Keratinocyte (primary cell): ENCODE measurements at regions not wholly inside any gene's neighbourhood (a gene's known extent, or its start where the extent isn't known, plus 50 kb on each side); places are given as distances from the start of the nearest gene placed in this dataset.
"Not testable (repeated sequence)": the region's sequence is repeated elsewhere in the genome, so short reads cannot be mapped to it uniquely, and the experiment has no call there.

Experiments used
- DNase-seq: peaks from one replicate; pipeline ENCODE4 v3.0.0-alpha.2; 2011; ENCODE audit warnings: low read depth, missing footprints, low spot score
- FAIRE-seq: peaks from 2 replicates; lab custom pipeline; 2011; peaks lifted over from hg19 to GRCh38; lab: Jason Lieb, UNC
- H2AFZ ChIP-seq: 2 replicates; pipeline ENCODE4 v1.6.0; 2012; ENCODE audit warnings: low read length, control low read depth, inconsistent platforms; ENCODE audit not compliant: control insufficient read depth
- H3K27ac ChIP-seq: 2 replicates; pipeline ENCODE4 v1.5.1; 2011; ENCODE audit warnings: low read length; ENCODE audit not compliant: control insufficient read depth, insufficient read depth
- H3K27me3 ChIP-seq: 3 replicates; pipeline ENCODE4 v1.6.0; 2011; ENCODE audit warnings: low read length; ENCODE audit not compliant: control insufficient read depth, insufficient read depth; ENCODE audit errors: extremely low read depth
- H3K36me3 ChIP-seq, 2 experiments: 2 replicates in 1 of 2; 3 replicates in 1 of 2; pipeline ENCODE4 v1.5.1; 2011; ENCODE audit warnings: low read length in 2 of 2, mild to moderate bottlenecking in 1 of 2; ENCODE audit not compliant: control insufficient read depth in 2 of 2, insufficient read depth in 2 of 2; ENCODE audit errors: extremely low read depth in 1 of 2
- H3K4me1 ChIP-seq: 3 replicates; pipeline ENCODE4 v1.5.1; 2011; ENCODE audit warnings: low read length; ENCODE audit not compliant: control insufficient read depth, insufficient read depth; ENCODE audit errors: extremely low read depth
- H3K4me2 ChIP-seq: 3 replicates; pipeline ENCODE4 v1.6.0; 2011; ENCODE audit warnings: low read depth, low read length; ENCODE audit not compliant: control insufficient read depth, insufficient read depth; ENCODE audit errors: extremely low read depth
- H3K4me3 ChIP-seq, 3 experiments: fragments of 200-600 bp in 1 of 3; sonication (generic) in 1 of 3; 2 replicates in 2 of 3; 3 replicates in 1 of 3; pipeline ENCODE4 v1.5.1; 2011 to 2016; ENCODE audit warnings: low read length in 3 of 3, mild to moderate bottlenecking in 3 of 3, control low read depth in 2 of 3, inconsistent platforms in 1 of 3, low read depth in 1 of 3, mixed read lengths in 1 of 3, mixed run types in 1 of 3, moderate library complexity in 1 of 3; ENCODE audit not compliant: control insufficient read depth in 2 of 3, insufficient read depth in 2 of 3; ENCODE audit errors: extremely low read depth in 1 of 3
- H3K79me2 ChIP-seq: 2 replicates; pipeline ENCODE4 v1.6.0; 2012; ENCODE audit warnings: low read length; ENCODE audit not compliant: control insufficient read depth, insufficient read depth
- H3K9ac ChIP-seq: 3 replicates; pipeline ENCODE4 v1.6.0; 2011; ENCODE audit warnings: low read length; ENCODE audit not compliant: control insufficient read depth, insufficient read depth; ENCODE audit errors: extremely low read depth
- H3K9me1 ChIP-seq: 3 replicates; pipeline ENCODE4 v1.6.0; 2011; ENCODE audit warnings: low read length; ENCODE audit not compliant: control insufficient read depth, insufficient read depth; ENCODE audit errors: extremely low read depth
- H3K9me3 ChIP-seq: 2 replicates; pipeline ENCODE4 v1.5.1; 2012; ENCODE audit warnings: low read depth, low read length; ENCODE audit not compliant: control insufficient read depth
- H4K20me1 ChIP-seq: 3 replicates; pipeline ENCODE4 v1.6.0; 2011; ENCODE audit warnings: low read length; ENCODE audit not compliant: control insufficient read depth, insufficient read depth; ENCODE audit errors: extremely low read depth
- EZH2 ChIP-seq: IDR thresholded peaks from one replicate; pipeline ENCODE4 v1.6.1; 2012; ENCODE audit warnings: inconsistent platforms, mild to moderate bottlenecking, low read length, moderate library complexity
- dilution Hi-C: fragments of 300-500 bp; cut with MboI; formaldehyde crosslinking; loops from one replicate; pipeline ENCODE4 v1.7.0; 2020; ENCODE audit warnings: low sequenced_read_pairs; ENCODE audit not compliant: extremely low pct_ligation_motif_present
- TF ChIP-seq, protein P1 (sequence below), 3 experiments: IDR thresholded peaks in 1 of 3; conservative IDR thresholded peaks in 1 of 3; optimal IDR thresholded peaks in 1 of 3; 2 replicates in 2 of 3; 3 replicates in 1 of 3; pipeline versions ENCODE3 to v1.5.1; 2011; ENCODE audit warnings: low read length in 3 of 3, mild to moderate bottlenecking in 3 of 3, moderate library complexity in 2 of 3, control low read depth in 1 of 3, inconsistent platforms in 1 of 3; ENCODE audit not compliant: insufficient read depth in 2 of 3; ENCODE audit errors: extremely low read depth in 1 of 3

DNA sequence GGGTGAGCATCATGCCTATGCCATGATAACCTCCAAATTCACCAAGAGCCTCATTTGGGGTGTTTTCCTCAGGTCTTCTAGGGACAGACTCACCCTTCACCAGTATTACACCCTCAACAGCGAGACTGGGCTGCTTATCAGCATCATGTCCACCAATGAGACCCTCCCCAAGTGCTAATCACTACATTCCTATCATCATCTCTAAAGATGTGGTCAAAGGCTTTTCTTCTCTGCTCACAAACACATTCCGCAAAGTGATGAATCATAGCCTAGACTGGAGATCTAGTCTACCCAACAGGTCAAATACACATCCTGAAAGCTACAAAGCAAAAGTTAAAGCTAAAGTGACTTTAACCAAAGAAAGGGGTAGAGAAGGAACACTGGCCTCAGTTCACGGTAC lies 75.3 kb upstream of the C7orf33 start:
- no peak overlapping the region for H2AFZ ChIP-seq
- no peak overlapping the region for H3K9ac ChIP-seq
- H3K4me3 ChIP-seq = no peak overlapping the region
- H3K79me2 ChIP-seq = no peaks in the 10 kb centered on the region
- H3K4me2 ChIP-seq = no peak overlapping the region
- no peaks in the 10 kb centered on the region for H3K27me3 ChIP-seq
- no peaks in the 10 kb centered on the region for H4K20me1 ChIP-seq
- no peaks in the 10 kb centered on the region for H3K9me3 ChIP-seq
- H3K27ac ChIP-seq = no peak overlapping the region
- no peaks in the 10 kb centered on the region for H3K4me1 ChIP-seq
- no peak for DNase-seq
- dilution Hi-C loops = no loop called here
- FAIRE-seq = no peak
- no peaks in the 10 kb centered on the region for H3K36me3 ChIP-seq
- H3K9me1 ChIP-seq = no peaks in the 10 kb centered on the region
- no peak for TF ChIP-seq EZH2
- TF ChIP-seq, protein P1, sequence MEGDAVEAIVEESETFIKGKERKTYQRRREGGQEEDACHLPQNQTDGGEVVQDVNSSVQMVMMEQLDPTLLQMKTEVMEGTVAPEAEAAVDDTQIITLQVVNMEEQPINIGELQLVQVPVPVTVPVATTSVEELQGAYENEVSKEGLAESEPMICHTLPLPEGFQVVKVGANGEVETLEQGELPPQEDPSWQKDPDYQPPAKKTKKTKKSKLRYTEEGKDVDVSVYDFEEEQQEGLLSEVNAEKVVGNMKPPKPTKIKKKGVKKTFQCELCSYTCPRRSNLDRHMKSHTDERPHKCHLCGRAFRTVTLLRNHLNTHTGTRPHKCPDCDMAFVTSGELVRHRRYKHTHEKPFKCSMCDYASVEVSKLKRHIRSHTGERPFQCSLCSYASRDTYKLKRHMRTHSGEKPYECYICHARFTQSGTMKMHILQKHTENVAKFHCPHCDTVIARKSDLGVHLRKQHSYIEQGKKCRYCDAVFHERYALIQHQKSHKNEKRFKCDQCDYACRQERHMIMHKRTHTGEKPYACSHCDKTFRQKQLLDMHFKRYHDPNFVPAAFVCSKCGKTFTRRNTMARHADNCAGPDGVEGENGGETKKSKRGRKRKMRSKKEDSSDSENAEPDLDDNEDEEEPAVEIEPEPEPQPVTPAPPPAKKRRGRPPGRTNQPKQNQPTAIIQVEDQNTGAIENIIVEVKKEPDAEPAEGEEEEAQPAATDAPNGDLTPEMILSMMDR (optimal IDR thresholded peaks at IDR 0.05 in 1 of 3, IDR thresholded peaks at IDR 0.05 in 1 of 3, conservative IDR thresholded peaks at IDR 0.05 in 1 of 3; ENCODE audit: extremely low read depth in 1 of 3, insufficient read depth in 2 of 3, low read length in 3 of 3) = no peak

DNA sequence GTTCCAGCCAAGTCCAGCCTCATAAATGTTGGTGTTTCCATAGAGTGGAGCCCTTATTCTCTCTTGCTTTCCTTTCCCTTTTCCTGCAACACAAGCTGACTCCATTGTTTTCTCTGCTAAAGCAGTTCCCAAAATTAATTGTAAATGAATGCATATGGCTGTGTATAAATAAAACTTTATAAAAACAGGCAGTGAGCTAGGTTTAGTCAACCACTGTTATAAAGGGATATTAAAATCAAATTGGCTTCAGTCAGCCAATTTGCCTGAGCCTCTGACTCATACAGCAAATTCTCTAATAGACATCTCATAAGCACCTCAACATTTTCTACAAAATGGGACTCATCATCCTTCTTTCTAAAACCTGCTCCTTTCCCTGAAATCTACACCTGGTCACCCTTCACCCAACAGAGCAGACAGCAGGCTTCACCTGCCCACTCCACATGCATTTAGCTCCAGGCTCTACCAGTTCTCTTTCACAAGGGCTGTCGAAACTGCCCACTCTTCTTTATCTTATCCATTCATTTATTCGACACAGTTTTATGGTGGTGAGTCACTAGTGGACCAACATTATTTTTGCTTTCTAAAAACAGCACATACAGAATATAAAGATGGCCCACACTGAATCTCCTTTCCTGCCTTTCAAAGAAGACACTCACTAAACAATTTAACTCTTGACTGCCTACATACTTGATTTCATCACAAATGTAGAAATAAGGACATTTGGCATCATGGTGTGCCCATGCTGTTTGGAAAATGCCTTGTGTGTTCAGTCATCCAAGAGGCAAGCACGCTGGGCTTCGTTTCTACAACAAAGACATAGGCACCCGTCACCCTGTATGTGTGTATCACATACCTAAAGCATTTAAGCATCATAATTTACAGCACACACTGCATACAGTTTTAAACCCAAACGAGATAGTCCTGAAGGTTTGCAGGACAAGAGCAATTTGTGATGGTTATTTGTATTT lies 74.6 kb upstream of the C7orf33 start:
- Histone ChIP-seq H3K4me1 (no peaks in the 10 kb centered on the region), H3K9ac (no peak overlapping the region), H3K36me3 (no peaks in the 10 kb centered on the region), H3K4me2 (no peak overlapping the region), H3K79me2 (no peaks in the 10 kb centered on the region), H3K27me3 (no peaks in the 10 kb centered on the region), H3K4me3 (no peak overlapping the region), H3K9me1 (no peaks in the 10 kb centered on the region), H3K9me3 (no peaks in the 10 kb centered on the region), H2AFZ (no peak overlapping the region), H3K27ac (no peak overlapping the region), H4K20me1 (no peaks in the 10 kb centered on the region)
- no peak for FAIRE-seq
- TF ChIP-seq, protein P1 (optimal IDR thresholded peaks at IDR 0.05 in 1 of 3, IDR thresholded peaks at IDR 0.05 in 1 of 3, conservative IDR thresholded peaks at IDR 0.05 in 1 of 3; ENCODE audit: extremely low read depth in 1 of 3, insufficient read depth in 2 of 3, low read length in 3 of 3) = no peak
- TF ChIP-seq EZH2 = no peak
- no peak for DNase-seq
- dilution Hi-C loops = no loop called here

DNA sequence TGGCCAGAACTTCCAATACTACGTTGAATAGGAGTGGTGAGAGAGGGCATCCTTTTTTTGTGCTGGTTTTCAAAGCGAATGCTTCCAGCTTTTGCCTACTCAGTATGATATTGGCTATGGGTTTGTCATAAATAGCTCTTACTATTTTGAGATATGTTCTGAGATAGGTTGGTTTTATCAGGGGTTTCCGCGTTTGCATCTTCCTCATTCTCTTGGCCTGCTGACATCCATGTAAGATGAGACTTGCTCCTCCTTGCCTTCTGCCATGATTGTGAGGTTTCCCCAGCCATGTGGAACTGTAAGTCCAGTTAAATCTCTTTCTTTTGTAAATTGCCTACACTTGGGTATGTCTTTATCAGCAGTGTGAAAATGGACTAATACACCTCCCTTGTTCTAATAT lies 71.2 kb upstream of the C7orf33 start:
- H3K27ac ChIP-seq, H3K4me1 ChIP-seq, H3K4me2 ChIP-seq, DNase-seq, H3K9ac ChIP-seq, H3K4me3 ChIP-seq, H4K20me1 ChIP-seq, H3K9me1 ChIP-seq, H3K79me2 ChIP-seq, H2AFZ ChIP-seq, H3K36me3 ChIP-seq, H3K27me3 ChIP-seq, FAIRE-seq, H3K9me3 ChIP-seq, dilution Hi-C loops: not testable (repeated sequence)
